Heart left ventricle (tissue), 13 donors: ENCODE measurements at regions not wholly inside any gene's neighbourhood (a gene's known extent, or its start where the extent isn't known, plus 50 kb on each side); places are given as distances from the start of the nearest gene placed in this dataset.

Experiments used
- CTCF ChIP-seq, 12 donors: fragments of 200-600 bp; sonication (generic) in 4 of 12; IDR thresholded peaks; one replicate each; pipeline versions ENCODE4 v1.5.0 to v1.8.0; 2018 to 2022; ENCODE audit warnings: antibody characterized with exemption in 12 of 12, mild to moderate bottlenecking in 5 of 12
- POLR2A ChIP-seq, 2 donors: fragments of 450-650 bp; IDR thresholded peaks; one replicate each; pipeline ENCODE4 v1.6.1; 2017; ENCODE audit warnings: antibody characterized with exemption in 2 of 2, mild to moderate bottlenecking in 2 of 2, moderate library complexity in 2 of 2
- donor health status: ischemic (EF 13 %, LVEDD 7.1; RV severe dilation, severe dysfunction).
- donor health status: DM: no; HTN: yes; CAD: no.
- donor health status: DM: no; HTN: no; CAD: no.
- donor health status: ischemic (EF 25% LVEDD 6.9; RV normal size, moderate dysfunction).
- donor health status: ischemic (EF 25% LVEDD 5.7; RV mildly dilated, moderate dysfunction).
- donor health status: ischemic (EF 35%, LVEDD 5.7; RV mildly dilated, moderate dysfunction).
- donor health status: nonischemic (EF 11% LVEDD 7.7; RV severe dilation, severe dysfunction).
- donor health status: DM: yes; HTN: yes; CAD: no.
- donor health status: PGD.
- donor health status: ischemic (EF 29% LVEDD 5.4; RV normal size, mild dysfunction).
- donor health status: nonischemic (EF 23%, LVEDD 6.1; RV moderate dilation, normal function).

GRCh38 chr2:6728156-6728555 is 137.6 kb downstream of the CMPK2 start:
- no peak for TF ChIP-seq CTCF (IDR thresholded peaks at IDR 0.05)
- TF ChIP-seq POLR2A (IDR thresholded peaks at IDR 0.05) = no peak
